Fibroblast of lung (primary cell): ENCODE measurements at regions not wholly inside any gene's neighbourhood (a gene's known extent, or its start where the extent isn't known, plus 50 kb on each side); places are given as distances from the start of the nearest gene placed in this dataset.

Experiments
- EZH2 ChIP-seq: IDR thresholded peaks from 2 replicates; pipeline ENCODE4 v1.5.1; 2012; ENCODE audit warnings: low read length, control low read depth, mild to moderate bottlenecking; ENCODE audit errors: missing control alignments
- TF ChIP-seq, protein P1 (sequence below), 2 donors: IDR thresholded peaks in 1 of 2; conservative IDR thresholded peaks in 1 of 2; 1 replicate in 1 of 2; 2 replicates in 1 of 2; pipeline ENCODE4 v1.5.1; 2011 to 2012; ENCODE audit warnings: low read length in 2 of 2, control low read depth in 1 of 2, inconsistent platforms in 1 of 2, low read depth in 1 of 2, mild to moderate bottlenecking in 1 of 2

DNA sequence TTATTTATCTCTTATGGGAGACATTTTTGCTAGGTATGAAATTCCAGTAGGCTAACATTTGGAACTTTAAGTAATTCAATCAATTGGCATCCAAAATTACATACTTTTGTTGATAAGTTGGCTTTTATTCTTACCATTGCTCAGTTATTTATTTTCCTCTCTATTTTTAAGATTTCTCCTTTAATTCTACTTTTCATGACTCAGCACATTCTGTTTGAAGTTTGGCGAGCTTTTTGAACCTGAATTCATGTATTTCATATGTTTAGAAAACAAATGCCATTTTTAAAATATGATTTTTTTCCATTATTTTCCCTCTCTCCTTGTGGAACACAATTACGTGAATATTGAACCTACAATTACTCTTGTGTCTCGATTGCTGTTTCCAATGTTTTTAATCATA, 2896.3 kb upstream of the PCDH20 start:
- TF ChIP-seq, protein P1, sequence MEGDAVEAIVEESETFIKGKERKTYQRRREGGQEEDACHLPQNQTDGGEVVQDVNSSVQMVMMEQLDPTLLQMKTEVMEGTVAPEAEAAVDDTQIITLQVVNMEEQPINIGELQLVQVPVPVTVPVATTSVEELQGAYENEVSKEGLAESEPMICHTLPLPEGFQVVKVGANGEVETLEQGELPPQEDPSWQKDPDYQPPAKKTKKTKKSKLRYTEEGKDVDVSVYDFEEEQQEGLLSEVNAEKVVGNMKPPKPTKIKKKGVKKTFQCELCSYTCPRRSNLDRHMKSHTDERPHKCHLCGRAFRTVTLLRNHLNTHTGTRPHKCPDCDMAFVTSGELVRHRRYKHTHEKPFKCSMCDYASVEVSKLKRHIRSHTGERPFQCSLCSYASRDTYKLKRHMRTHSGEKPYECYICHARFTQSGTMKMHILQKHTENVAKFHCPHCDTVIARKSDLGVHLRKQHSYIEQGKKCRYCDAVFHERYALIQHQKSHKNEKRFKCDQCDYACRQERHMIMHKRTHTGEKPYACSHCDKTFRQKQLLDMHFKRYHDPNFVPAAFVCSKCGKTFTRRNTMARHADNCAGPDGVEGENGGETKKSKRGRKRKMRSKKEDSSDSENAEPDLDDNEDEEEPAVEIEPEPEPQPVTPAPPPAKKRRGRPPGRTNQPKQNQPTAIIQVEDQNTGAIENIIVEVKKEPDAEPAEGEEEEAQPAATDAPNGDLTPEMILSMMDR (conservative IDR thresholded peaks at IDR 0.05 in 1 of 2, IDR thresholded peaks at IDR 0.05 in 1 of 2; ENCODE audit: low read depth in 1 of 2, low read length in 2 of 2), result no peak
- no peak for TF ChIP-seq EZH2
